ENCODE measurements at regions not wholly inside any gene's neighbourhood (a gene's known extent, or its start where the extent isn't known, plus 50 kb on each side); places are given as distances from the start of the nearest gene placed in this dataset.

DNA sequence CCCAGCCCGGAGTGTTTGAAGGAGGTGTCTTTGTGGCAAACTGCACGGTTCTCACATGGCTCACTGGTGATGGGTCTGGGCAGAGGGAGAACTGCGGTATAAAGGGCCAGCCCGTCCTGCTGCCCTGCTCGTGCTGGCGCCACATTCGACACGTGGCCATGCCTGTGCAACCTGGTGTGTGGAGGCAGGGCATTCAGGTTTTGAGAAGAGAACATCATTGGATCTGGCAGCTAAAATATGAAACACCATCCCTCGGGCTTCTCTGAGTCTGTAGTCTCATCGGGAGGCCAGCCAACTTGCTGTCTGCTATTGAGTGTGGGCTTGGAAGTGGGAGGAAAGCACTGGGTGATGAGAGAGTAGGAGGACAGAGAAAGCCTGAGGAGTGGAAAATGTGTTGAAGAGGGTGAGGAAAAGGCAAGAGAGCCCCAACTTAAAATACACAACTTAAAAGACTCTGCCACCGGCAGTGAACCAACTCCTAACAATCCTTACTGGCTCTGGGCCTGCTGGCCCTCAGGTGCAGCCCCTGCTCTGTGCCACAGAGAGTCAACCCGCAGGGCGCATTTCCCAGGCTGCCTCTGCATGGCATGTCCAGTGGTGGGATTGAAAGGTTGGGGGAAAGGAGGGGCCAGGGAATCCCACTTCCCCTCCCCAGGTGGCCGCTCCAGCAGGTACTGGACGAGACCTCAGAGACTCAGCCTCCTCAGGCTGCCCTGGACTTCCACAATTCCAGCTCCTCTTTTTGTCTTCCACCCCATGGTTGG is 112.7 kb upstream of the DLX2 start:
- H3K27ac Mint-ChIP-seq (ENCODE audit: unreplicated experiment), result no peak overlapping the region
- H3K9me3 Mint-ChIP-seq (ENCODE audit: low read depth), result no peaks in the 10 kb centered on the region
- H3K36me3 Mint-ChIP-seq (ENCODE audit: low read depth), result no peaks in the 10 kb centered on the region
- no peak overlapping the region for H3K4me3 Mint-ChIP-seq (ENCODE audit: unreplicated experiment)
- no peaks in the 10 kb centered on the region for H3K4me1 Mint-ChIP-seq (ENCODE audit: low read depth)
- TF ChIP-seq, protein P1, sequence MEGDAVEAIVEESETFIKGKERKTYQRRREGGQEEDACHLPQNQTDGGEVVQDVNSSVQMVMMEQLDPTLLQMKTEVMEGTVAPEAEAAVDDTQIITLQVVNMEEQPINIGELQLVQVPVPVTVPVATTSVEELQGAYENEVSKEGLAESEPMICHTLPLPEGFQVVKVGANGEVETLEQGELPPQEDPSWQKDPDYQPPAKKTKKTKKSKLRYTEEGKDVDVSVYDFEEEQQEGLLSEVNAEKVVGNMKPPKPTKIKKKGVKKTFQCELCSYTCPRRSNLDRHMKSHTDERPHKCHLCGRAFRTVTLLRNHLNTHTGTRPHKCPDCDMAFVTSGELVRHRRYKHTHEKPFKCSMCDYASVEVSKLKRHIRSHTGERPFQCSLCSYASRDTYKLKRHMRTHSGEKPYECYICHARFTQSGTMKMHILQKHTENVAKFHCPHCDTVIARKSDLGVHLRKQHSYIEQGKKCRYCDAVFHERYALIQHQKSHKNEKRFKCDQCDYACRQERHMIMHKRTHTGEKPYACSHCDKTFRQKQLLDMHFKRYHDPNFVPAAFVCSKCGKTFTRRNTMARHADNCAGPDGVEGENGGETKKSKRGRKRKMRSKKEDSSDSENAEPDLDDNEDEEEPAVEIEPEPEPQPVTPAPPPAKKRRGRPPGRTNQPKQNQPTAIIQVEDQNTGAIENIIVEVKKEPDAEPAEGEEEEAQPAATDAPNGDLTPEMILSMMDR (IDR thresholded peaks at IDR 0.05), result no peak
- no peaks in the 10 kb centered on the region for H3K27me3 Mint-ChIP-seq (ENCODE audit: low read depth)
- peak; percentile 73 for DNase-seq (ENCODE audit: low spot score)

GRCh38 chr2:172215936-172216335 is 113.2 kb upstream of the DLX2 start:
- Mint-ChIP-seq H3K4me3 (ENCODE audit: unreplicated experiment) (no peak overlapping the region), H3K27me3 (ENCODE audit: low read depth) (no peaks in the 10 kb centered on the region), H3K36me3 (ENCODE audit: low read depth) (no peaks in the 10 kb centered on the region), H3K9me3 (ENCODE audit: low read depth) (no peaks in the 10 kb centered on the region), H3K27ac (ENCODE audit: unreplicated experiment) (no peak overlapping the region), H3K4me1 (ENCODE audit: low read depth) (no peaks in the 10 kb centered on the region)
- DNase-seq (ENCODE audit: low spot score), result no peak
- TF ChIP-seq, protein P1 (IDR thresholded peaks at IDR 0.05), result no peak

DNA sequence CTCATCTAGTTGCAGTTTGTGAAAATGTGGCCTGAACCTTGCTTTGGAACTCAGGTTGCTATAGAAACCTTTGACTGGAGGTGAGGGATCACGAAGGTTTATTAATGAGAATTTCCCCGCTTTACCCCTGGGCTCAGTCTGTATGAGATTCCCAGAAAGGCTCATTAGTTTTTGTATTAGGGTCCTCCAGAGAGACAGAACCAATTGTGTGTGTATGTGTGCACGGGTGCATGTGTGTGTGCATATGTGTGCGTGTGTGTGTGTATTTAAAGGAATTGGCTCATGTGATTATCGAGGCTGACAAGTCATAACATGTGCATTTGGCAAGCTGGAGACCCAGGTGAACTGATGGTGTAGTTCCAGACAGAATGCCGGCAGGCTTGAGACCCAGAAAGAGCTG is 113.8 kb upstream of the DLX2 start:
- no peak for DNase-seq (ENCODE audit: low spot score)
- no peak overlapping the region for H3K4me3 Mint-ChIP-seq (ENCODE audit: unreplicated experiment)
- no peak overlapping the region for H3K27ac Mint-ChIP-seq (ENCODE audit: unreplicated experiment)
- H3K4me1 Mint-ChIP-seq (ENCODE audit: low read depth), result no peaks in the 10 kb centered on the region
- no peaks in the 10 kb centered on the region for H3K36me3 Mint-ChIP-seq (ENCODE audit: low read depth)
- no peaks in the 10 kb centered on the region for H3K9me3 Mint-ChIP-seq (ENCODE audit: low read depth)
- TF ChIP-seq, protein P1 (IDR thresholded peaks at IDR 0.05), result no peak
- H3K27me3 Mint-ChIP-seq (ENCODE audit: low read depth), result no peaks in the 10 kb centered on the region

DNA sequence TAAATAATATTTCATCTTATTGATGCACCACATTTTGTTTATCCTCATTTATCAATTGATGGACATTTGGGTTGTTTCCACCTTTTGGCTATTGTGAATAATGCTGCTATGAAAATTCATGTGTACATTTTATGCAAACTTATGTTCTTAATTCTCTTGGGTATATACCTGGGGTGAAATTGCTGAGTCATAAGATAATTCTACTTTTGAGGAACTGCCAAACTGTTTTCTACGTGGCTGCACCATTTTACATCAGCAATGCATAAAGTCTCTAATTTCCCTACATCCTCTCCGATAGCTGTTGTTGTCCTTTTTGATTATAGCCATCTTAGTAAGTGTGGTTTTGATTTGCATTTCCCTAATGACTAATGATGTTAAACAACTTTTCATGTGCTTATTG is 116.5 kb upstream of the DLX2 start:
- TF ChIP-seq, protein P1 (IDR thresholded peaks at IDR 0.05), result no peak
- Mint-ChIP-seq H3K27me3 (ENCODE audit: low read depth) (no peaks in the 10 kb centered on the region), H3K4me3 (ENCODE audit: unreplicated experiment) (no peak overlapping the region), H3K36me3 (ENCODE audit: low read depth) (no peaks in the 10 kb centered on the region), H3K9me3 (ENCODE audit: low read depth) (no peaks in the 10 kb centered on the region), H3K27ac (ENCODE audit: unreplicated experiment) (no peak overlapping the region), H3K4me1 (ENCODE audit: low read depth) (no peaks in the 10 kb centered on the region)
- DNase-seq (ENCODE audit: low spot score), result no peak

DNA sequence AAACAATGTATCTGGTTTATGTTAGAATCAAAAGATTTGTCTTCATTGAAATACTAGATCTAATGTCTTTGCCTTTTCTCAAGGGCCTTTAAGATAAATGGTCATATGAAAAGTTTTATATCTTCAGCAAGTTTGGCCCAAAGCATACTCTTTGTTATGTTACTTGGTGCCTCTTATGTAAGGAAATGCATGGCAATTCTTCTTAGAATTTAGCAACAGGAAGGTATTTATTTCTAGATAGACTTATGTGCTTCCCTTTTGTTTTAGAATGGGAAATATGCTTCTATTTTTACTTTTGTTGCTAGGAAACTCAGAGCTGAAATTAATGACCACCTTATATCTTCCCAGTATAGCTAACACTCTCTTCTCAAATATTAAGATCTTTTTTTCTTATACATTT is 117.4 kb upstream of the DLX2 start:
- no peak for DNase-seq (ENCODE audit: low spot score)
- TF ChIP-seq, protein P1 (IDR thresholded peaks at IDR 0.05), result no peak
- no peaks in the 10 kb centered on the region for H3K4me1 Mint-ChIP-seq (ENCODE audit: low read depth)
- H3K27ac Mint-ChIP-seq (ENCODE audit: unreplicated experiment), result no peak overlapping the region
- H3K27me3 Mint-ChIP-seq (ENCODE audit: low read depth), result no peaks in the 10 kb centered on the region
- H3K36me3 Mint-ChIP-seq (ENCODE audit: low read depth), result no peaks in the 10 kb centered on the region
- H3K4me3 Mint-ChIP-seq (ENCODE audit: unreplicated experiment), result no peak overlapping the region
- no peaks in the 10 kb centered on the region for H3K9me3 Mint-ChIP-seq (ENCODE audit: low read depth)

All from chondrocyte (in vitro differentiated cells).